ENCODE measurements at regions not wholly inside any gene's neighbourhood (a gene's known extent, or its start where the extent isn't known, plus 50 kb on each side); places are given as distances from the start of the nearest gene placed in this dataset.

DNA sequence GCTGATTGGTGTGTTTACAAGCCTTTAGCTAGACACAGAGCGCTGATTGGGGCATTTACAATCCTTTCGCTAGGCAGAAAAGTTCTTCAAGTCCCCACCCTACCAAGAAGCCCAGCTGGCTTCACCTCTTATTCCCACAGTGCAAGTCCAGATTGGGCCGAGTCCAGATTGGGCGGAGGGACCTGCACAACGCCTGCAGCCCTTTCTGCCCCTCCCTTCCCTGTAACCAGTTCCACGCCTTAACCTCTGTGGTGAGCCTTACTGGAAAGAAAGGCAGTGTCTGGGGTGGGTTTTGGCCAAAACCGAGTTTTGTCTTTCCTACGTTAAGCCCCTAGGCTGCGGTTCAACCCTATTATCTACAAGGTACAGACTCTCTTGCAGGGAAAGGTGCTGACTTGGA, 268.7 kb downstream of the ZEB1 start:
- DNase-seq (ENCODE audit: insufficient read length, low spot score) (no peak), FAIRE-seq (no peak)

DNA sequence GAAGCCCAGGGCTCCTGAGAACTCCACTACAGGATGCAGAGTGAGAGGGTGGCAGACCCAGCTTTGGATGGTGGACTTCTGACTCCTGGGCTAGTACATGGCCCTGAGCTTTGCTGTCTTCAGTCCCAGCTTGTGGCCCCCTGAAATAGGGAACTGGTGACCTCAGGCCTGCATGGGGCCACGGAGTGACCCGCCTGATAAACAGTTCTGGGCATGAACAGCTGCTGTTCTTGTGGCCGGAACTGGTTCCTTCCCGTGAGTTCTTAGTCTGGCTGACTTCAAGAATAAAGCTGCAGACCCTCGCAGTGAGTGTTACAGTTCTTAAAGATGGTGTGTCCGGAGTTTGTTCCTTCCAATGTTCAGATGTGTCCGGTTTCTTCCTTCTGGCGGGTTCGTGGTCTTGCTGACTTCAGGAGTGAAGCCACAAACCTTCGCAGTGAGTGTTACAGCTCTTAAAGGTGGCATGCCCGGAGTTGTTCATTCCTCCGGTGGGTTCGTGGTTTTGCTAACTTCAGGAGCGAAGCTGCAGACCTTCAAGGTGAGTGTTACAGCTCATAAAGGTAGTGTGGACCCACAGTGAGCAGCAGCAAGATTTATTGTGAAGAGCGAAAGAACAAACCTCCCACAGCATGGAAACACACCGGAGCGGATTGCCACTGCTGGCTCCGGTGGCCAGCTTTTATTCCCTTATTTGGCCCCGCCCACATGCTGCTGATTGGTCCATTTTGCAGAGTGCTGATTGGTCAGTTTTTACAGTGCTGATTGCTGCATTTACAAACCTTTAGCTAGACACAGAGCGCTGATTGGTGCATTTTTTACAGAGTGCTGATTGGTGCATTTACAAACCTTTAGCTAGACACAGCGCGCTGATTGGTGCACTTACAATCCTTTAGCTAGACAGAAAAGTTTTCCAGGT, 268.0 kb downstream of the ZEB1 start:
- DNase-seq (ENCODE audit: insufficient read length, low spot score) (no peak), FAIRE-seq (no peak)

DNA sequence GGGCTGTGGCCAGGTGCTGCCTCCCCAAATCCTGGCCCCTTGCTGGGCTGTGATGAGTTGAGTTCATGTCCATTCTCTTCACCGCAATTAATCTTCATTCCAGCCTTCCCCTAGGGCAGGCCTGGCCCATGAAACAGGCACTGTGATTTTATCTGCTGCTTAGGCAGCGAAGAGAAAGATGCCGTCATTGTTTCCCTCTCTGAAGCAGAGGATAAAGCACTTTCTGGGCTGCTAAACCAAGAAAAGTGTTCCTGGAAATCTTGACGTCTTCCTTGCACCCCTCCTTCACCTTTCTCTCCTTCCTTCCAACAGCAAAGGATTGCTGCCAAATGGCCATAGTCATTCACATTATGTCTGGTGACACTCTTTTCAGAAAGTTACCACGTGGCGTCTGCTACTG, 265.9 kb downstream of the ZEB1 start:
- FAIRE-seq (no peak), DNase-seq (ENCODE audit: insufficient read length, low spot score) (no peak)

DNA sequence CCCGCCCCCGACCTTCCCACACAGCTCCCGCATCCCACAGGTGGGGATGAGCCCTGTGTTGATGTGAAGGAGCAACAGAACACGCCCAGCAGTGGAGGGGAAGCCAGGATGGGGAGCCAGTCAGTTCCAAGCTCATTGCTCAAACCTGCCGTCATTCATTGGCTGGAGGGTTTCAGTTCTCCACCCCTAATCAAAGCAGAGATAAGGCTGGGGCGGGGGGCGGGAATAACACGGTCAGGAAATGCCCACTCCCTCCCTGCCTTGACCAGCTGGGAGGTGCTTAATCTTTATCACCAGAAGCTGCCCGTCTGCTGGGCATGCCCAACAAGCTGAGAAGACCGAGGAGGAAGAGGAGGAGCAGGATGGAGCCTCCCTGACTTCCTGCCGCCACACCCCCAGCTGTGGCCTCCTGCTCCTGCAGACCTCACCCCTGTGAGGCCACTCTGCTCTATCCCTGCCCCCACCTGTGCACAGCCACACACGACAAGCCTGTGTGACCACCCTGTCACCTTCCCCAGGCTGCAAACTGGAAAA, 265.1 kb downstream of the ZEB1 start:
- no peak for FAIRE-seq
- DNase-seq (ENCODE audit: insufficient read length, low spot score): no peak

DNA sequence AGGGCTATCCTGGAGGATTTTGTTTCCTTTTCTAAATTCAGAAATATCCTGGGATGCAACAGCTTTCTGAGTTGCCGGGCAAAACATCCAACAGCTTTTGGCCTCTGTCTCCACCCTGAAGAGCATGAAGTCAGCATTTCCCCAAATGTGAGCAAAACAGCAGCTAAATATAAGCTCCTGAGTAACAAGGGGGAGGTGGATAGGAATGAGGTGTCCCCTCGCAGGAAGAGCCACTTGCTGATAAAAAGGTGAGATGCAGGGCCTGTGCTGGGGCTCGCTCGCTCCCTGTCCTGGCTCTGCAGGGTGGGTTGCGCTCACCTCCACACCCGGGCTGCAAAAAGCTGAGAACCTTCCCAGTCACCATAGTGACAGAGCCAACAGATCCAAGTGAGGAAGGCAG, 264.3 kb downstream of the ZEB1 start:
- DNase-seq (ENCODE audit: insufficient read length, low spot score): no peak
- FAIRE-seq: no peak

DNA sequence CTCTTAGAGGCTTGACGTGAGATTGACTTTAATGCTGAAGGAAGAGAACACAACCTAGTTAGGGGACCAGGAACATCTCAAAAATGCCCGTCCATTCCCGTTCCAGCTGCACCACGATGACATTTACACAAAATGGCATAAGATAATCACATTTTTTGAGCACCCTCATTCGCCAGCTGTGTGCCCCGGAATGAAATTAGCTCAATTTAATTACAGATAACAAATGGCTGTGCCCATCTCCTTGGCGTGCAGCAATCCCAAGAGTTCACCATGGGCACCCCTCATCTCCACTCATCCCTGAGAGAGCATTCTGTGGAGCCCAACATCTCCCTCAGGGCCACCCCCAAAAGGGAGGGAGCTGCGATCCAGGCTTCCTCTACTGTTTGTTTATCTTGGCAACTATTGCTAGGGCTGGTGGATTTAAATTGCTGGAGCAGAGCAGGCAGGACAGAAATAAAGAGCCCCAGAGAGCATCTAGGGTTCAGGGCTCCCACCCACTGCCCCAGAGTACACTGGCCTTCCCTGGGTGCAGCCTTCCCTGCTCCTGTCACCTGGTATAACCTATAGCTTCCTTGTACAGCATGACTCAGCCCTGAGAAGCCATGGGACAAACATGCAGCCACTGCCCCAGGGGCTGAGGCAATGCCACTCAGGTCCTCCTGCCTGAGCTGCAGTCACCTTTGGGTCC, 263.5 kb downstream of the ZEB1 start:
- FAIRE-seq: no peak
- DNase-seq (ENCODE audit: insufficient read length, low spot score): no peak

DNA sequence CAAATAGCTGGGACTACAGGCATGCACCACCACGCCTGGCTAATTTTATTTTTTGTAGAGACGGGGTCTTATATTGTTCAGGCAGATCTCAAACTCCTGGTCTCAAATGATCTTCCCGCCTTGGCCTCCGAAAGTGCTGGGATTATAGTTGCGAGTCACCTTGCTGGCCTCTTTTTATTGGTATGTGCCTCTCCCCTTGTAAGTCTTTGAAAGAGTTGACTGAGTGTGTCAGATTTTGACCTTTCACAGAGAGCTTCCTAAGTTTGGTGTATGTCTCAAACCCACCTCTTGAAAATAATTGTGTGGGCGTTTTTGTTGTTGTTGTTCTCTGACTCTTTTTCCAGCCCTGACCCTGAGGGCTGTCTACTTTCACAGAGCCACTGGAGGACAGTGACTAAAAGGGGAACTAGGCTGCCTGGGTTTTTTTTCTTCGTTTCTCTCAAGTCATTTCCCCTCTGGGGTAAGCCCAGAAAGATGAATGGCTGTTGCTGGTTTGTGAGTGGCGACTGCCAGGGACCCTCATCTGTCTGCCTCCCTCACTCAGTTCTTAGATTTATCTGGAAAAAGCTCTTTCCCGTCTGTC, 262.8 kb downstream of the ZEB1 start:
- FAIRE-seq (peak; percentile 8), DNase-seq (ENCODE audit: insufficient read length, low spot score) (no peak)

DNA sequence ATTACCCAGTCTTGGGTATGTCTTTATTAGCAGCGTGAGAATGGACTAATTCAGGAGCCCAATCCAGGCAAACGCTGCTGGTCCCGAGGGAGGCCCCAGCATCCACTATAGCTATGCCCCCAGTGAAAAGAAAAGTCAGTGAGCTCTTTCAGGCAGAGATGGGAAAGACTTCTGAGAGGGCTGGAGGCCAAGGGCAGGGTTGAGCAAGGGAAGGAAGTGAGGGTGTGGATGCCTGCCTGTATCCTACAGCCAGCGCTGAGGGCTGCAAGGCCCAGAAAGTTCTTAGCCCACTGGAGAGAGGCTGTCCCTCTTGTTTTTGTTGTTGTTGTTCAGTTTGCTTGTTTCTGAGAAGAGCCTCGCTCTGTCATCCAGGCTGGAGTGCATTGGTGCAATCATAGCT, 261.6 kb downstream of the ZEB1 start:
- DNase-seq (ENCODE audit: insufficient read length, low spot score): no peak
- FAIRE-seq: no peak
